Peyer's patch (tissue), 4 donors: ENCODE measurements at regions not wholly inside any gene's neighbourhood (a gene's known extent, or its start where the extent isn't known, plus 50 kb on each side); places are given as distances from the start of the nearest gene placed in this dataset.

ENCODE experiments used
- POLR2A ChIP-seq, 2 donors: fragments of 450-650 bp; IDR thresholded peaks; one replicate each; pipeline ENCODE4 v1.5.1; 2017; ENCODE audit warnings: antibody characterized with exemption in 2 of 2, mild to moderate bottlenecking in 2 of 2, moderate library complexity in 2 of 2
- TF ChIP-seq, protein P1 (sequence below), 6 experiments: fragments of 450-650 bp in 4 of 6; fragments of 200-600 bp in 2 of 6; sonication (generic) in 1 of 6; IDR thresholded peaks; one replicate each; pipeline ENCODE4 v1.5.1; 2017 to 2019; ENCODE audit warnings: antibody characterized with exemption in 6 of 6, mild to moderate bottlenecking in 3 of 6, moderate library complexity in 1 of 6

DNA sequence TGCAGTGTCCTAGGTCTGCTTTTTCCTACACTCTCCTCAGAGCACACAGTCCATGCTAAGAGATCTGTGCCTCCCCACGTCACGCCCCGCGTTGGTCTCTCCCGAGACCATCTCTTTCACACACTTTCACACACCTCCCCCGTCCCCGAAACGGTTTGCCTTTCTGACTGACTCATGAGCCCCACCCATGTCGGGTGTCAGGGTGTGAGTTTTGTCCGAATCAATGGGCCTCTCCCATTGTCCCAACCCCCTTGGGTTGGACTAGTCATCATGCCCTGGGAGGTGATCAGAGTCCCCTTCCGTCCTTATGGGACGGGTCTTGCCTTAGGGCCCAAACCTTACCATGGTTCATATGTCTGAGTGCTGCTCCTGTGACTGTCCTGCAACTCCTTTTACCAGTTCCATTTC lies 214.0 kb upstream of the HTR2A start:
- TF ChIP-seq, protein P1, sequence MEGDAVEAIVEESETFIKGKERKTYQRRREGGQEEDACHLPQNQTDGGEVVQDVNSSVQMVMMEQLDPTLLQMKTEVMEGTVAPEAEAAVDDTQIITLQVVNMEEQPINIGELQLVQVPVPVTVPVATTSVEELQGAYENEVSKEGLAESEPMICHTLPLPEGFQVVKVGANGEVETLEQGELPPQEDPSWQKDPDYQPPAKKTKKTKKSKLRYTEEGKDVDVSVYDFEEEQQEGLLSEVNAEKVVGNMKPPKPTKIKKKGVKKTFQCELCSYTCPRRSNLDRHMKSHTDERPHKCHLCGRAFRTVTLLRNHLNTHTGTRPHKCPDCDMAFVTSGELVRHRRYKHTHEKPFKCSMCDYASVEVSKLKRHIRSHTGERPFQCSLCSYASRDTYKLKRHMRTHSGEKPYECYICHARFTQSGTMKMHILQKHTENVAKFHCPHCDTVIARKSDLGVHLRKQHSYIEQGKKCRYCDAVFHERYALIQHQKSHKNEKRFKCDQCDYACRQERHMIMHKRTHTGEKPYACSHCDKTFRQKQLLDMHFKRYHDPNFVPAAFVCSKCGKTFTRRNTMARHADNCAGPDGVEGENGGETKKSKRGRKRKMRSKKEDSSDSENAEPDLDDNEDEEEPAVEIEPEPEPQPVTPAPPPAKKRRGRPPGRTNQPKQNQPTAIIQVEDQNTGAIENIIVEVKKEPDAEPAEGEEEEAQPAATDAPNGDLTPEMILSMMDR (IDR thresholded peaks at IDR 0.05): no peak
- no peak for TF ChIP-seq POLR2A (IDR thresholded peaks at IDR 0.05)
